Esophagus squamous epithelium (tissue), 4 donors: ENCODE measurements at regions not wholly inside any gene's neighbourhood (a gene's known extent, or its start where the extent isn't known, plus 50 kb on each side); places are given as distances from the start of the nearest gene placed in this dataset.

Source experiments
- POLR2A ChIP-seq, 4 donors: fragments of 450-650 bp; IDR thresholded peaks; one replicate each; pipeline ENCODE4 v1.6.1; 2017; ENCODE audit warnings: antibody characterized with exemption in 4 of 4, mild to moderate bottlenecking in 4 of 4, moderate library complexity in 3 of 4
- TF ChIP-seq, protein P1 (sequence below), 6 experiments: fragments of 450-650 bp in 4 of 6; fragments of 200-600 bp in 2 of 6; sonication (generic) in 2 of 6; IDR thresholded peaks; one replicate each; pipeline ENCODE4 v1.5.1; 2016 to 2019; ENCODE audit warnings: antibody characterized with exemption in 6 of 6, mild to moderate bottlenecking in 4 of 6, moderate library complexity in 4 of 6

- TF ChIP-seq POLR2A (IDR thresholded peaks at IDR 0.05): no peak
- TF ChIP-seq, protein P1, sequence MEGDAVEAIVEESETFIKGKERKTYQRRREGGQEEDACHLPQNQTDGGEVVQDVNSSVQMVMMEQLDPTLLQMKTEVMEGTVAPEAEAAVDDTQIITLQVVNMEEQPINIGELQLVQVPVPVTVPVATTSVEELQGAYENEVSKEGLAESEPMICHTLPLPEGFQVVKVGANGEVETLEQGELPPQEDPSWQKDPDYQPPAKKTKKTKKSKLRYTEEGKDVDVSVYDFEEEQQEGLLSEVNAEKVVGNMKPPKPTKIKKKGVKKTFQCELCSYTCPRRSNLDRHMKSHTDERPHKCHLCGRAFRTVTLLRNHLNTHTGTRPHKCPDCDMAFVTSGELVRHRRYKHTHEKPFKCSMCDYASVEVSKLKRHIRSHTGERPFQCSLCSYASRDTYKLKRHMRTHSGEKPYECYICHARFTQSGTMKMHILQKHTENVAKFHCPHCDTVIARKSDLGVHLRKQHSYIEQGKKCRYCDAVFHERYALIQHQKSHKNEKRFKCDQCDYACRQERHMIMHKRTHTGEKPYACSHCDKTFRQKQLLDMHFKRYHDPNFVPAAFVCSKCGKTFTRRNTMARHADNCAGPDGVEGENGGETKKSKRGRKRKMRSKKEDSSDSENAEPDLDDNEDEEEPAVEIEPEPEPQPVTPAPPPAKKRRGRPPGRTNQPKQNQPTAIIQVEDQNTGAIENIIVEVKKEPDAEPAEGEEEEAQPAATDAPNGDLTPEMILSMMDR (IDR thresholded peaks at IDR 0.05): no peak
Measured at GRCh38 chr19:27918818-27919217, 1294.1 kb downstream of the UQCRFS1 start.
